ENCODE measurements at regions not wholly inside any gene's neighbourhood (a gene's known extent, or its start where the extent isn't known, plus 50 kb on each side); places are given as distances from the start of the nearest gene placed in this dataset.
"Not testable (repeated sequence)": the region's sequence is repeated elsewhere in the genome, so short reads cannot be mapped to it uniquely, and the experiment has no call there.

DNA sequence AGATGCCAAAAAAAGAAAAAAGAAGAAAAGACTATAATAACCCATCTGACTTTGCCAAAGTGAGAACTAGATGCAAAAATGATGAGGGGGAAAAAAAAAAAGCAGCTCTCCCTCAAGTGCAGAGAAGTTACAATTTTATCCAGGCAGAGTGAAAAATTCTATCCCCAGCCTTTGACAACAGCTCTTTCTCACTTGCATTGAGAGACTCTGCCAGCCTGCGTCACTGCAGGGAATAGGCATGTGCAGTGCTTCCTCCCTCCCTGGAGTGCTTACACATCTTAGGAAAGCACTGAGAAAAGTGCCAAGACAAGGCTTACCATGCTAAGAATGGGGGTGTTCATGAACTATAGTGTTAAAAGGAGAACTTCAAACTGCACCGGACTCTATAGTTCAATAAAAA is 418.6 kb upstream of the TYRP1 start:
- no peak overlapping the region for H3K27ac ChIP-seq (ENCODE audit: low read depth)
- DNase-seq (ENCODE audit: extremely low spot score), result no peak
- no peak overlapping the region for H3K4me3 ChIP-seq (ENCODE audit: low read depth, low read length)
- 25% methylated on average over 2 of the region's 2 CpGs for WGBS
- no peaks in the 10 kb centered on the region for H3K36me3 ChIP-seq (ENCODE audit: insufficient read depth)
- H3K4me1 ChIP-seq (ENCODE audit: insufficient read depth), result no peaks in the 10 kb centered on the region

DNA sequence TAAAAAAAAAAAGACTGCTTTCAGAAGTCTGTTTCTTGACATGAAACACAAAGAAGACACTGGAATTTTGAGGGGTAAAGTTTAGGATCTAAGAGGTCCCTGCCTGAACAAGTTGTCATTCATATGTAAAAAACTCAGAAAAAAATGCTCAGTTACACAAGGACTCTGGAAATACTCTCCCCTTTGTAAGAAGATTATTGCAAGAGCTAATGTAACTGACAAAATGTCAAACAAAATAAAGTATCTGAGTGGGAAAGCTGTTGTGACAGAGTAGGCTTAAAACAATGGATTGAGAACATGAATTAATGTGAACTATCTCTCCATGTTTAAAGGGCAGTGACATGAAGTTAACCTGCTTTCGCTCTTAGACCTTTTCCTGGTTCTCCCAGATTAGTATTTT is 416.7 kb upstream of the TYRP1 start:
- H3K36me3 ChIP-seq (ENCODE audit: insufficient read depth), result no peaks in the 10 kb centered on the region
- H3K4me1 ChIP-seq (ENCODE audit: insufficient read depth), result no peaks in the 10 kb centered on the region
- H3K27ac ChIP-seq (ENCODE audit: low read depth), result no peak overlapping the region
- no peak overlapping the region for H3K4me3 ChIP-seq (ENCODE audit: low read depth, low read length)
- DNase-seq (ENCODE audit: extremely low spot score), result no peak
- WGBS, result 90% methylated on average over 1 of the region's 1 CpG

DNA sequence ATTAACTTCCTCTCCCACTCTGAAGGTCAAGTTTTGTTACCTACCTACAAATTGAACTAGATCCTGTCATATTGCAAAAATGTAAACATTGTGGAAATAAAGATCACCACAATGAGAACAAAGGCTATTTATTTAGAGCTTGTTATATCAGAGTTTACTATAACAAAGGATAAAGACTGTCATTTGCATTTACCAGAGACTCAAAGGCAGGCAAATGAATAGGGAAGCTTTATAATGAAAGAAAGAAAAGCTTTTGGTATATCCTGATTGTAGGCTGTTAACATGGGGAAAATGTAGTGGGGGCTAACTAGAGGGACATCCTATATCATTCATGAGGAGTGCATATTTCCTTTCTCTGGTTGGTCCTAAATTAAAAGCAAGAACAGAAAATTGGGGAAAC is 403.5 kb upstream of the TYRP1 start:
- no peak overlapping the region for H3K27ac ChIP-seq (ENCODE audit: low read depth)
- H3K4me3 ChIP-seq (ENCODE audit: low read depth, low read length), result no peak overlapping the region
- H3K4me1 ChIP-seq (ENCODE audit: insufficient read depth), result no peaks in the 10 kb centered on the region
- no peak for DNase-seq (ENCODE audit: extremely low spot score)
- no peaks in the 10 kb centered on the region for H3K36me3 ChIP-seq (ENCODE audit: insufficient read depth)

DNA sequence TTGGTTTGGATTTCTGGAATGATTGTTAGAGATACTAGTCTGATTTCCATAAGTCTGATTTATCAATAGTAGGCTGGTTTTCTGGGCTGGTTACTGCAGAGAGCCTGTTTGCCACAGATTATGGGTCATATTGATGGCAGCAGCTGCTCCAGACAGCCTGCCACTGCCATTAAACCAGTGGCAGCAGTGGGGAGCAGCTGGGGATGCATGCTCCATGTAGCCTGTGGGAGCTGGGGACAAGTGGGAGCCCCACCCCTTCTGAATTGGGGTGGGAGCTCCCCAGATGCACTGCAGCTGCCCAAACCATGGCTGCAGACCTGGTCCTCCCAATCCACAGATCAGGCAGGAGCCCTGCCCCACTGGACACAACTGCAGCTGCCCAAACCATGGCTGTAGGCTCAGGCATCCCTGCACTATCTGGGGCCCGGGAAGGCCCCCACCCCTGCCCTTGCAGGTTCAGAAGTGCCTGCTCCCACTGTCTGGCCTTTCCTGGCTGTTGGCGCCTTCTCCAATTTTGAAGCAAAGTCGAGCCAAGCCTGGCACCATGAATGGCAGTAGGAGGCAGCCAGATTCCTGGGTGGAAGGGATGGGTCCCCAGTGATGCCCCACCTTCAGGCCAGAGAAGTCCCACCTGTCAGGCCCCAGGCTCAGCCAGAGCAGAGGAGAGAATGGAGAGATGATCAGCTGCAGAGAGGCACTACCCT is 402.9 kb upstream of the TYRP1 start:
- no peak for DNase-seq (ENCODE audit: extremely low spot score)
- no peak overlapping the region for H3K4me3 ChIP-seq (ENCODE audit: low read depth, low read length)
- 86% methylated on average over 3 of the region's 3 CpGs for WGBS
- no peaks in the 10 kb centered on the region for H3K4me1 ChIP-seq (ENCODE audit: insufficient read depth)
- no peaks in the 10 kb centered on the region for H3K36me3 ChIP-seq (ENCODE audit: insufficient read depth)
- H3K27ac ChIP-seq (ENCODE audit: low read depth), result no peak overlapping the region

DNA sequence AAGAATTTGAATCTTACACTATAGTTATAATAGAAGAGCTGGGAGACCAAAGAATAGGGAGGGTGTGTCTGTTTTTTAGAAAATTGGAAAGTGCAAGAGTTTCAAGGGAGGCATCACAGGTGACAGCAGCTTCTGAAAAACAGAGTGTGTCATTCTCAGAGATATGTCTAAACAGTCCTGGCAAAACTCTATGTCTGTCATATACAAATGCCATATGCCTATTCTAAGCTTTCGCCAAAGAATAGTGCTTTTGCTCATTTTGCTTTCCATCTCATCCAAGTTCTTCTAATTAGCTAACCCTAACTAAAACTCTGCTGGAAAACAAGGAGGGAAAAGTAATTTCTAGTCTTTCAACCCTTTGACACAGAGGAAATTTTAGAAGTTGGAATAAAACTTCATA is 388.0 kb upstream of the TYRP1 start:
- no peaks in the 10 kb centered on the region for H3K4me1 ChIP-seq (ENCODE audit: insufficient read depth)
- H3K27ac ChIP-seq (ENCODE audit: low read depth), result no peak overlapping the region
- no peak overlapping the region for H3K4me3 ChIP-seq (ENCODE audit: low read depth, low read length)
- DNase-seq (ENCODE audit: extremely low spot score), result no peak
- no peaks in the 10 kb centered on the region for H3K36me3 ChIP-seq (ENCODE audit: insufficient read depth)
- 92% methylated on average over 1 of the region's 1 CpG for WGBS

DNA sequence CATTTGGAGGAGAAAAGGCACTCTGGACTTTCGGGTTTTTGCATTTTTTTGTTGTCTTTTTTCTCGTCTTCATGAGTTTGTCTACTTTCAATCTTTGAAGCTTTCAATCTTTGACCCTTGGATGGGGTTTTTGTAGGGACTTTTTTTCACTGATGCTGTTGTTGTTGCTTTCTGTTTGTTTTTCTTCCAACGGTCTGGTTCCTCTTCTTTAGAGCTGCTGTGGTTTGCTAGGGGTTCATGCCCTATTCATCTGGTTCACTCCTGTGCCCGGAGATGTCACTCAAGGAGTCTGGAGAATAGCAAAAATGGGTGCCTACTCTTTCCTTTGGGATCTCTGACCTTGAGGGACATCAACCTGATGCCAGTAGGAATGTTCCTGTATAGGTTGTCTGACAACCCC is 378.6 kb upstream of the TYRP1 start:
- no peak overlapping the region for H3K4me3 ChIP-seq (ENCODE audit: low read depth, low read length)
- no peak for DNase-seq (ENCODE audit: extremely low spot score)
- H3K4me1 ChIP-seq (ENCODE audit: insufficient read depth), result no peaks in the 10 kb centered on the region
- 87% methylated on average over 4 of the region's 4 CpGs for WGBS
- H3K36me3 ChIP-seq (ENCODE audit: insufficient read depth), result no peaks in the 10 kb centered on the region
- H3K27ac ChIP-seq (ENCODE audit: low read depth), result no peak overlapping the region

DNA sequence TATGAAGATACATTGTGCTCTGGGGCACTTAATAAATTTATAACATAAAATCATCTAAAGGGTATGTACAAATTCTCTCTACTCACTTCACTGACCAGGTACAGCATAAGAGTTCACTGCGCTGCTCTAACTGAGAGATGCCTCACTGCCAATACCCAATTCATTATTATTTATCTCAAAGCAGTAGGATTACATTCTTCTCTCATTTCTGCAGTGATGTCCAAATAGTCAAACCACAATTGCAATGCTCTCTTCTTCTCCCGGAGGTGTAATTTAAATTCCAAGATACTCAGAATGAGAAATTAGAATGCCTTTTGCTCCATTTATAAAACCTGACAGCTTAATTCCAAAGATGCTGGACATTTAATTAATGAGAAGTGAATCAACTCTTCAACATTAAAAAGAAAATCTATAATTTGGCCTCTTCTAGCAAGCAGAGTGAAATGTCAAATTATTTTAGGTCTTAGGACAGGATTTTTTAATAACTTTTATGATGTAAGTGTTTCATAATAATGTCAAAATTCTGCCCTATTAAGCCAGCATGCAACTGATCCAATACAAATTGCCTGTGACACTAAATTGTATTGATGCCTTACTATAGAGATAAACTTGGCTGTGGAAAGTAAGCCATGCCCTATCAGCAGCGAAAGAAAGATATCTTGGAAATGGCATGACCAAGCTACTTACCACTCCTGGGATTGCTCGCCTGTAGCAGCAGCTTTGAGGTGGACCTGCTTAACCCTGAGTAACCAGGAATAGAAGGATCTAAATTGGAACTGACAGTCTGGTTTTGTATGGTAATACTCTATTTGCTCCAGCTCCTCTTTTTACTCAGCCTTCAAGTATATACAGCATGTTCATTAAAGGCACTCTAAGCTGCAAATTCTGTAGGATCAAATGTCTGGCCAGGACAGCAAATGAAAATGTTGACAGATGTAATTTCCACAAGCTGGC is 374.2 kb upstream of the TYRP1 start:
- Histone ChIP-seq H3K36me3 (ENCODE audit: insufficient read depth) (no peaks in the 10 kb centered on the region), H3K4me3 (ENCODE audit: low read depth, low read length) (no peak overlapping the region), H3K27ac (ENCODE audit: low read depth) (no peak overlapping the region), H3K4me1 (ENCODE audit: insufficient read depth) (no peaks in the 10 kb centered on the region)
- WGBS, result 58% methylated on average over 4 of the region's 4 CpGs
- DNase-seq (ENCODE audit: extremely low spot score), result no peak

DNA sequence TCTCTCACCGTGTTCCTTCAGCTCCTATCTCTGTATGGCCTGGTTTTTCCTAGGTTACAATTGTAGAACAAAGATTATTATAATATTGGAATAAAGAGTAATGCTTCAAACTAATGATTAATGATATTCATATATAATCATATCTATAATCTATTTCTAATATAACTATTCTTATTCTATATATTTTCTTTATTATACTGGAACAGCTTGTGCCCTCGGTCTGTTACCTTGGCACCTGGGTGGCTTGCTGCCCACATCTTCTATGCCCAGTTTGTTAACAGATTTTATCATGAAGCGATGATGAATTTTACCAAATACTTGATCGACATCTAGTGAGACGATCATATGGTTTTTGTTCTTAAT is 363.6 kb upstream of the TYRP1 start:
- H3K36me3 ChIP-seq (ENCODE audit: insufficient read depth), result no peaks in the 10 kb centered on the region
- H3K27ac ChIP-seq (ENCODE audit: low read depth), result no peak overlapping the region
- WGBS, result 68% methylated on average over 5 of the region's 5 CpGs

DNA sequence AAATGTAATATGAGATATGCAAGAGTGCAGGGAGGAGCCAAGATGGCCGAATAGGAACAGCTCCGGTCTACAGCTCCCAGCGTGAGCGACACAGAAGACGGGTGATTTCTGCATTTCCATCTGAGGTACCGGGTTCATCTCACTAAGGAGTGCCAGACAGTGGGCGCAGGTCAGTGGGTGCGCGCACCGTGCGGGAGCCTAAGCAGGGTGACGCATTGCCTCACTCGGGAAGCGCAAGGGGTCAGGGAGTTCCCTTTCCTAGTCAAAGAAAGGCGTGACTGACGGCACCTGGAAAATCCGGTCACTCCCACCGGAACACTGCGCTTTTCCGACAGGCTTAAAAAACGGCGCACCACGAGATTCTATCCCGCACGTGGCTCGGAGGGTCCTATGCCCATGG is 359.2 kb upstream of the TYRP1 start:
- WGBS, result 75% methylated on average over 26 of the region's 26 CpGs
- DNase-seq (ENCODE audit: extremely low spot score); H3K27ac ChIP-seq (ENCODE audit: low read depth); H3K4me1 ChIP-seq (ENCODE audit: insufficient read depth); H3K4me3 ChIP-seq (ENCODE audit: low read depth, low read length); H3K36me3 ChIP-seq (ENCODE audit: insufficient read depth): not testable (repeated sequence)

More for the DNA sequence above, 363.6 kb upstream of the TYRP1 start:
- H3K4me3 ChIP-seq (ENCODE audit: low read depth, low read length), result no peak overlapping the region
- DNase-seq (ENCODE audit: extremely low spot score), result no peak
- H3K4me1 ChIP-seq (ENCODE audit: insufficient read depth), result no peaks in the 10 kb centered on the region

DNA sequence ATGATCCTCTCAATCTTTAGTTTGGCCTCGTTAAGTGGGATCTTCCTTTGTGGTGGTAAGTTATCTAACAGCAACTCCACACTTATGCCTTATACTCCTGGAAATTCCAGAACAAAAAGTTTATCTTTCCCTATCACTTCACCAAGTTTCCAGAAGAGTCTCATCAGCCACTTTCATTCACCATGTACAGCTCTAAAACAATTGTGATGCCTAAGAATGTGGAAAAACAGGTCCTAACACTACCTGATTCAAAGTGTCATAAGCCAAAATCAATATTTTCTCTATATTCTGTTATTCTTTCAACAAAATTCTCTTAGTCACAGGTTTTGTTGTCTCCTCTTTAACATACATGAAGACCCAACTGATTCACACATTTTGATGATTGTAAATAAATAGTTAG is 342.4 kb upstream of the TYRP1 start:
- Histone ChIP-seq H3K27ac (ENCODE audit: low read depth) (no peak overlapping the region), H3K36me3 (ENCODE audit: insufficient read depth) (no peaks in the 10 kb centered on the region), H3K4me3 (ENCODE audit: low read depth, low read length) (no peak overlapping the region), H3K4me1 (ENCODE audit: insufficient read depth) (no peaks in the 10 kb centered on the region)
- WGBS, result 72% methylated on average over 1 of the region's 1 CpG
- DNase-seq (ENCODE audit: extremely low spot score), result no peak

DNA sequence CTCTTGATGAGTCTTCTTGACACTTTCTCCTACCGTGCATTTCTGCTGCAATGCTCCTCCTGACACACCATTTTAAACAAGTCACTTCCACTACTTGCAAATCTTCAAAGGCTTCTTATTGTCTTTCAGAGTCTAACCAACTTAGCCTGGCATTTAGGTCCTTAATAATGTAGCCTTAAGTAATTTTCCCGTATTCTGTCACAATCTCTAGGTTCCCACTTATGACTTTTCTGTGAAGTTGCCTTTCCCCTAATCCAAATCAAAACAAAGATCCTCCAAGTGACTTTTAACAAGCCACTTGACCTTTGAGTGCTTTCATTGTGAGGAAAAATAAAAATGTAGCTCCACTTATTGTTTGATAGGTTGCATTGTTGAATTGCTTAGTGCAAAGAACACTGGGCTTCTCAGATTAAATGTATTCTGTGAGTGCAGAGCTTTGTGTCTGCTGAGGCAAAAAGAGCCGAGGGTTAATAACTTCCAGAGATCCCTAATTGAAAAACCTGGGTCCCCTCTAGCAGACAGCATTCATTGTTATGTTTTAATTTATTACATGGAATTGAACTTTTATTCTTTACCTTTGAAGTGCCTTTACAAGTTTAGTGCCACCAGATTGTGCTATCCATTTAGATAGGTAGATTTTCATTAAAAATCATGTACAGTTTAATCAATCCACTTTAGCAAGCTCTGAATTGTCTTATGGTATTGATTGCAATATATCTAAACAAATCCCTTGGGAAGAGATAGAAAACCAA is 341.7 kb upstream of the TYRP1 start:
- WGBS, result 60% methylated on average over 3 of the region's 3 CpGs
- no peaks in the 10 kb centered on the region for H3K36me3 ChIP-seq (ENCODE audit: insufficient read depth)
- DNase-seq (ENCODE audit: extremely low spot score), result no peak
- no peak overlapping the region for H3K27ac ChIP-seq (ENCODE audit: low read depth)
- no peak overlapping the region for H3K4me3 ChIP-seq (ENCODE audit: low read depth, low read length)
- no peaks in the 10 kb centered on the region for H3K4me1 ChIP-seq (ENCODE audit: insufficient read depth)

DNA sequence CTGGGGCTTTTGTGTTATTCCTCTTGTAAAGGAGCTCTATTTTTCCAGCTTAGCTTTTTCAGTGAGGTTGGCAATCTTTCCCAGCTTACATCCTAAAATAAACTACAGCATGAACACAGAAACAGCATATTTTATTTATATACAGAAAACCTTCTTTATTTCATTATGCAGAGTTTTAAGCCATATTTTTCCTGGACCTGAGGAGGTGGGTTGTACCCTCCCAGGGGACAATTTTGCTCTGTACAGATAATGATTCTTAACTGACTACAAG is 341.2 kb upstream of the TYRP1 start:
- H3K4me1 ChIP-seq (ENCODE audit: insufficient read depth), result no peaks in the 10 kb centered on the region
- no peaks in the 10 kb centered on the region for H3K36me3 ChIP-seq (ENCODE audit: insufficient read depth)
- H3K27ac ChIP-seq (ENCODE audit: low read depth), result no peak overlapping the region
- no peak overlapping the region for H3K4me3 ChIP-seq (ENCODE audit: low read depth, low read length)
- no peak for DNase-seq (ENCODE audit: extremely low spot score)

DNA sequence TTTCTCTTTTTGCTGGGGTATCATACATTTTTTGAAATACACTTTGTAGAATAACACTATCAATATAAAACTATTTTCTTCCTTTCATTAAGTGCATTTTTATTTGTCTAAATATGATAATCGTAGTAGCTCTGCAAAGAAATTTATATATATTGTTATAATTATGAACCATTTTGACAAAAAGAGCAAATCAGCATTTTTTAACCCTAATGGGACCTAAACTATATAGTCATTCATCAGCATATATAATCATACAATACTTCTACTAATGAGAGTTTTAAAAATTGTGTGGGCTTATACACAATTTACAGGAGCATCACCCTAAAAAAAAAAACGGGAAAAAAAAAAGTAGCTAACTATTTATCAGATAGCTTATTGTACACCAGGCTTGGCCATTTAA is 329.7 kb upstream of the TYRP1 start:
- 56% methylated on average over 2 of the region's 2 CpGs for WGBS

DNA sequence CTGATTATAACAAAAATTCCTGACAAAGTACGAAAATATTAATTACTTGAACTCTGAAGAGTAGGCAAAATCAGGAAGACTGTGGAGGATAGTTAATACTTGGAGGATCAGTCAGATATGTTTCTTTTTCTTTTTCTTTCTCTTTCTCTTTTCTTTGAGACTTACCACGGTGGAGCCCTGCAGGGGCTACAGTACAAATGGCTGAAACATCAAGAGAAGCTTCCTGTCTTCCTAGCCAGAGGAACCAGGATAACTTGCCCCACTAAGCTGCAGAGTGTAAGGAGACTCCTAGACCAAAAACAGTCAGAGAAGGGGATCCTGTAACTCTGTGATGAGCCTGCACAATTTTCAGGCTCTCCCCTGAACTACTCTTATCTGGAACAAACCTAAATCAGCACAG is 324.6 kb upstream of the TYRP1 start:
- Histone ChIP-seq H3K4me1 (ENCODE audit: insufficient read depth) (no peaks in the 10 kb centered on the region), H3K36me3 (ENCODE audit: insufficient read depth) (no peaks in the 10 kb centered on the region), H3K27ac (ENCODE audit: low read depth) (no peak overlapping the region), H3K4me3 (ENCODE audit: low read depth, low read length) (no peak overlapping the region)
- no peak for DNase-seq (ENCODE audit: extremely low spot score)
- 46% methylated on average over 2 of the region's 2 CpGs for WGBS

More for the DNA sequence above, 329.7 kb upstream of the TYRP1 start:
- DNase-seq (ENCODE audit: extremely low spot score), result no peak
- Histone ChIP-seq H3K27ac (ENCODE audit: low read depth) (no peak overlapping the region), H3K36me3 (ENCODE audit: insufficient read depth) (no peaks in the 10 kb centered on the region), H3K4me1 (ENCODE audit: insufficient read depth) (no peaks in the 10 kb centered on the region), H3K4me3 (ENCODE audit: low read depth, low read length) (no peak overlapping the region)
